IMR-90 (cell line): ENCODE measurements at regions not wholly inside any gene's neighbourhood (a gene's known extent, or its start where the extent isn't known, plus 50 kb on each side); places are given as distances from the start of the nearest gene placed in this dataset.

Experiments
- ATAC-seq: fragments of 200-7000 bp; cut with Tn5 transposase; 2 replicates; pipeline ENCODE4 v1.9.1; 2020; ENCODE audit warnings: low read depth, mild to moderate bottlenecking, moderate library complexity
- BruUV-seq: library from RNA; stranded (reverse); fragments of 400-500 nt; replicated peaks from 2 replicates; lab custom pipeline; 2021; lab: Mats Ljungman, UMichigan
- CTCF ChIA-PET: fragments of 300-600 bp; formaldehyde crosslinking; extraction: SDS; loops from one replicate; lab custom pipeline; 2021; ENCODE audit warnings: antibody characterized with exemption; lab: Yijun Ruan, JAX
- POLR2A ChIA-PET: fragments of 300-600 bp; sonication (Branson Sonifier 250); formaldehyde crosslinking; loops from one replicate; lab custom pipeline; 2022; ENCODE audit warnings: antibody characterized with exemption; ENCODE audit not compliant: unreplicated experiment; lab: Charles Lee
- DNase-seq: peaks from one replicate; pipeline ENCODE4 v3.0.0; 2013
- H2AFZ ChIP-seq: replicated peaks from 2 replicates; pipeline ENCODE3; 2013; ENCODE audit warnings: low read length, mild to moderate bottlenecking; ENCODE audit not compliant: poor library complexity
- H2AK5ac ChIP-seq: 2 replicates; pipeline ENCODE4 v1.6.1; 2013; ENCODE audit warnings: low read depth, low read length, inconsistent platforms
- H2AK9ac ChIP-seq: replicated peaks from 2 replicates; pipeline ENCODE3; 2013; ENCODE audit warnings: mild to moderate bottlenecking, low read depth, low read length, moderate library complexity; ENCODE audit not compliant: poor library complexity
- H2BK120ac ChIP-seq: 2 replicates; pipeline ENCODE4 v1.6.1; 2013; ENCODE audit warnings: low read depth, low read length, inconsistent platforms
- H2BK15ac ChIP-seq: 3 replicates; pipeline ENCODE4 v1.6.1; 2013; ENCODE audit warnings: low read depth, low read length, inconsistent platforms
- H2BK20ac ChIP-seq: 2 replicates; pipeline ENCODE4 v1.6.1; 2013; ENCODE audit warnings: low read depth, mild to moderate bottlenecking, inconsistent platforms, low read length, moderate library complexity
- H2BK5ac ChIP-seq: 2 replicates; pipeline ENCODE4 v1.6.1; 2013; ENCODE audit warnings: mild to moderate bottlenecking, low read depth, low read length, inconsistent platforms; ENCODE audit not compliant: poor library complexity, severe bottlenecking
- H3K14ac ChIP-seq: replicated peaks from 2 replicates; pipeline ENCODE4 v1.6.1; 2013; ENCODE audit warnings: low read depth, low read length, inconsistent platforms
- H3K18ac ChIP-seq: 2 replicates; pipeline ENCODE4 v1.6.1; 2013; ENCODE audit warnings: low read depth, low read length, control low read depth
- H3K23ac ChIP-seq: 2 replicates; pipeline ENCODE4 v1.6.1; 2013; ENCODE audit warnings: low read depth, low read length, inconsistent platforms
- H3K27ac ChIP-seq: 2 replicates; pipeline ENCODE4 v1.5.1; 2013; ENCODE audit warnings: mild to moderate bottlenecking, control low read depth, low read length; ENCODE audit not compliant: insufficient read depth
- H3K27me3 ChIP-seq: 2 replicates; pipeline ENCODE4 v1.6.1; 2013; ENCODE audit warnings: low read length; ENCODE audit not compliant: control insufficient read depth, insufficient read depth
- H3K36me3 ChIP-seq: 2 replicates; pipeline ENCODE4 v1.6.1; 2013; ENCODE audit warnings: low read length, mixed read lengths; ENCODE audit not compliant: control insufficient read depth, insufficient read depth
- H3K4ac ChIP-seq: 2 replicates; pipeline ENCODE4 v1.6.1; 2013; ENCODE audit warnings: low read depth, low read length, inconsistent platforms
- H3K4me1 ChIP-seq: 2 replicates; pipeline ENCODE4 v1.6.1; 2013; ENCODE audit warnings: low read length, mixed read lengths; ENCODE audit not compliant: control insufficient read depth, insufficient read depth
- H3K4me2 ChIP-seq: 2 replicates; pipeline ENCODE4 v1.6.1; 2013; ENCODE audit warnings: low read depth, mild to moderate bottlenecking, control low read depth, low read length, moderate library complexity
- H3K4me3 ChIP-seq: 2 replicates; pipeline ENCODE4 v1.5.1; 2013; ENCODE audit warnings: low read depth, mild to moderate bottlenecking, control low read depth, low read length, moderate library complexity; ENCODE audit not compliant: insufficient read depth
- H3K56ac ChIP-seq: 2 replicates; pipeline ENCODE4 v1.6.1; 2013; ENCODE audit warnings: low read length, inconsistent platforms; ENCODE audit not compliant: insufficient read depth; ENCODE audit errors: extremely low read depth
- H3K79me1 ChIP-seq, 2 experiments: 2 replicates each; pipeline ENCODE4 v1.6.1; 2013; ENCODE audit warnings: low read length in 2 of 2, inconsistent platforms in 1 of 2, low read depth in 1 of 2
- H3K9ac ChIP-seq: 2 replicates; pipeline ENCODE4 v1.6.1; 2013; ENCODE audit warnings: low read depth, low read length, control low read depth
- H3K9me1 ChIP-seq: 2 replicates; pipeline ENCODE4 v1.6.1; 2013; ENCODE audit warnings: low read length, inconsistent platforms; ENCODE audit not compliant: insufficient read depth
- H3K9me3 ChIP-seq: 2 replicates; pipeline ENCODE4 v1.6.1; 2013; ENCODE audit warnings: low read length; ENCODE audit not compliant: control insufficient read depth, insufficient read depth
- H4K20me1 ChIP-seq: 2 replicates; pipeline ENCODE4 v1.6.1; 2013; ENCODE audit warnings: low read length, inconsistent platforms; ENCODE audit not compliant: insufficient read depth
- H4K5ac ChIP-seq: 2 replicates; pipeline ENCODE4 v1.6.1; 2013; ENCODE audit warnings: mild to moderate bottlenecking, low read depth, low read length, control low read depth
- H4K8ac ChIP-seq, 2 experiments: 2 replicates each; pipeline ENCODE4 v1.6.1; 2013; ENCODE audit warnings: low read depth in 2 of 2, low read length in 2 of 2, control low read depth in 1 of 2, inconsistent platforms in 1 of 2
- H4K91ac ChIP-seq: 2 replicates; pipeline ENCODE4 v1.6.1; 2013; ENCODE audit warnings: low read depth, low read length, inconsistent platforms; ENCODE audit not compliant: insufficient read depth
- RFX5 ChIP-seq: IDR thresholded peaks from 2 replicates; pipeline ENCODE4 v1.8.0; 2012; ENCODE audit warnings: low read depth, mild to moderate bottlenecking, low read length, moderate library complexity
- WGBS, 2 experiments: methylation state at CpG; one replicate each; pipeline versions ENCODE4 v1.1.5 to v1.1.7; 2013; ENCODE audit warnings: missing lambda C conversion rate in 2 of 2; ENCODE audit not compliant: insufficient read length in 1 of 2; ENCODE audit errors: extremely low coverage in 2 of 2; 5-methylcytosine and 5-hydroxymethylcytosine counted together
- dilution Hi-C: fragments of 300-500 bp; cut with HindIII; formaldehyde crosslinking; loops from one replicate; pipeline ENCODE4 v1.14.3; 2018; ENCODE audit warnings: low sequenced_read_pairs; ENCODE audit not compliant: unreplicated experiment
- in situ Hi-C: fragments of 300-500 bp; cut with MboI; formaldehyde crosslinking; loops from 3 replicates; pipeline ENCODE4 v1.14.3; 2019; ENCODE audit warnings: low sequenced_read_pairs, inconsistent platforms, mixed read lengths
- intact Hi-C: fragments of 100-400 bp; cut with micrococcal nuclease; formaldehyde crosslinking; loops from 2 replicates; pipeline ENCODE4 v1.10.0; 2022
- TF ChIP-seq, protein P1 (sequence below): fragments of 150-350 bp; IDR thresholded peaks from 2 replicates; pipeline ENCODE4 v1.6.1; 2017; ENCODE audit warnings: mild to moderate bottlenecking, antibody characterized with exemption, low read length, low read depth

DNA sequence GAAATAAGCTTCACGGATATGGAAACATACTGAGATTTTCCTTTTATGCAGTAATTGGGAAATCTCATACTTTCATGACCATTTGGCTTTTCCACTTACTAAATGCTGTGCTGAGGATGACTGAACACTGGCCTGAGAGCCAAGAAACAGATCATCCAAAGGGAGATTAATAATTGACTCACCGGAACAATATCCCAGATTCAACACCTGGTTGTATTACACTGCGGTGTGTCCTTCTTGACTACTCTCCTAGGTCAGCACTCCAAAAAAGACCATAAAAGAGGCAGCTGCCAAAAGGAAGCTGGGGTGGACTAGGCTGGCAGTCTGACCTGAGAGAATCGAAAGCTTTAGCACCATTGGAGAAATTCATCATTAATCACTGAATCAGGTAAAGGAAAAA lies 469.1 kb downstream of the CBLN2 start:
- H3K18ac ChIP-seq: no peak overlapping the region
- no peaks in the 10 kb centered on the region for H3K27me3 ChIP-seq
- no peak overlapping the region for H2AK9ac ChIP-seq
- no peak overlapping the region for H4K5ac ChIP-seq
- WGBS, 2 experiments: no CpG with 5 or more reads among the region's 4 CpGs
- H3K9me3 ChIP-seq: peaks cover 11% of the 10 kb centered on the region; the same call in 1 of the 2 replicates
- H2AFZ ChIP-seq: no peak overlapping the region
- no peak for DNase-seq
- H3K9me1 ChIP-seq: no peaks in the 10 kb centered on the region
- no peak overlapping the region for H4K8ac ChIP-seq
- H3K4me2 ChIP-seq: no peak overlapping the region
- dilution Hi-C loops (no loop called here), intact Hi-C loops (no loop called here), in situ Hi-C loops (no loop called here)
- H4K91ac ChIP-seq: no peak overlapping the region
- no peak overlapping the region for H3K14ac ChIP-seq
- H2BK120ac ChIP-seq: no peak overlapping the region
- TF ChIP-seq, protein P1, sequence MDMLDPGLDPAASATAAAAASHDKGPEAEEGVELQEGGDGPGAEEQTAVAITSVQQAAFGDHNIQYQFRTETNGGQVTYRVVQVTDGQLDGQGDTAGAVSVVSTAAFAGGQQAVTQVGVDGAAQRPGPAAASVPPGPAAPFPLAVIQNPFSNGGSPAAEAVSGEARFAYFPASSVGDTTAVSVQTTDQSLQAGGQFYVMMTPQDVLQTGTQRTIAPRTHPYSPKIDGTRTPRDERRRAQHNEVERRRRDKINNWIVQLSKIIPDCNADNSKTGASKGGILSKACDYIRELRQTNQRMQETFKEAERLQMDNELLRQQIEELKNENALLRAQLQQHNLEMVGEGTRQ: no peak
- no peak for TF ChIP-seq RFX5
- ChIA-PET CTCF (no interaction called here), POLR2A (no interaction called here)
- no peak overlapping the region for H3K56ac ChIP-seq
- no peak overlapping the region for H2AK5ac ChIP-seq
- no peak overlapping the region for H2BK15ac ChIP-seq
- H3K4ac ChIP-seq: no peak overlapping the region
- H2BK5ac ChIP-seq: no peak overlapping the region
- no peak overlapping the region for H3K27ac ChIP-seq
- H4K20me1 ChIP-seq: no peaks in the 10 kb centered on the region
- no peak overlapping the region for H3K4me3 ChIP-seq
- no peaks in the 10 kb centered on the region for H3K4me1 ChIP-seq
- ATAC-seq: no peak
- no peak overlapping the region for H3K23ac ChIP-seq
- H3K79me1 ChIP-seq: no peaks in the 10 kb centered on the region
- no peak overlapping the region for H3K9ac ChIP-seq
- H3K36me3 ChIP-seq: no peaks in the 10 kb centered on the region
- no peak overlapping the region for H2BK20ac ChIP-seq
- no TSS peak for BruUV-seq
